Endothelial cell of umbilical vein (primary cell): ENCODE measurements at regions not wholly inside any gene's neighbourhood (a gene's known extent, or its start where the extent isn't known, plus 50 kb on each side); places are given as distances from the start of the nearest gene placed in this dataset.

Experiments
- EZH2 ChIP-seq: IDR thresholded peaks from 2 replicates; pipeline ENCODE4 v1.6.1; 2012; ENCODE audit warnings: borderline replicate concordance, low read depth, mild to moderate bottlenecking, moderate library complexity, low read length, inconsistent platforms; ENCODE audit not compliant: severe bottlenecking
- JUN ChIP-seq: IDR thresholded peaks from 2 replicates; pipeline ENCODE4 v1.6.1; 2011; ENCODE audit warnings: borderline replicate concordance, low read depth; ENCODE audit not compliant: insufficient read length, insufficient read depth
- MYC ChIP-seq: IDR thresholded peaks from one replicate; pipeline ENCODE4 v1.6.1; 2011; ENCODE audit warnings: mild to moderate bottlenecking, low read depth, low read length
- POLR2A ChIP-seq: IDR thresholded peaks from 2 replicates; pipeline ENCODE4 v1.6.1; 2012; ENCODE audit warnings: low read depth, mild to moderate bottlenecking, control low read depth, low read length
- POLR2AphosphoS5 ChIP-seq: IDR thresholded peaks from 2 replicates; pipeline ENCODE4 v1.6.1; 2012; ENCODE audit warnings: low read depth, mild to moderate bottlenecking, control low read depth, low read length, moderate library complexity; ENCODE audit not compliant: insufficient read depth
- TF ChIP-seq, protein P1 (sequence below), 2 donors: IDR thresholded peaks; 1 replicate in 1 of 2; 2 replicates in 1 of 2; pipeline ENCODE4 v1.5.1; 2011; ENCODE audit warnings: low read length in 2 of 2, mild to moderate bottlenecking in 2 of 2, moderate library complexity in 2 of 2, control low read depth in 1 of 2, inconsistent platforms in 1 of 2, low read depth in 1 of 2; ENCODE audit not compliant: insufficient read depth in 1 of 2; ENCODE audit errors: extremely low read depth in 1 of 2

DNA sequence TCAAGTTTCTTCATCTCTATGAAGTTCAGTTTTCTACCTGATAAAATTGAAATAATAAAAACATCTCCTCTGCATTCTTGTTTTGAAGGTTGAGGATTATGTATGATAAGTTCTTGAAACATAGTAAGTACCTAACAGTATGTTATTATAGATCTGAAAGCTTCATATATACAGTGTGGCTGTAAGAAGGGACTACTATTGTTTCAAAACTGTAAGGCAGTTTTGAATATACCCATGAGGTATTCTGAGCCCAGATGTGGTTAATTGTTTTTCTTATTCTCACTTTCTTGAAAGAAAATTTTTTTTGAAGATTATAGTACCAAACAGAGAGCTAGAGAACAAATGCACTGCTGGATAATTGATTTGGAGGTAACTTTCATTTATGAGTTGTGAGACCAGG lies 383.2 kb downstream of the CHSY3 start:
- TF ChIP-seq, protein P1, sequence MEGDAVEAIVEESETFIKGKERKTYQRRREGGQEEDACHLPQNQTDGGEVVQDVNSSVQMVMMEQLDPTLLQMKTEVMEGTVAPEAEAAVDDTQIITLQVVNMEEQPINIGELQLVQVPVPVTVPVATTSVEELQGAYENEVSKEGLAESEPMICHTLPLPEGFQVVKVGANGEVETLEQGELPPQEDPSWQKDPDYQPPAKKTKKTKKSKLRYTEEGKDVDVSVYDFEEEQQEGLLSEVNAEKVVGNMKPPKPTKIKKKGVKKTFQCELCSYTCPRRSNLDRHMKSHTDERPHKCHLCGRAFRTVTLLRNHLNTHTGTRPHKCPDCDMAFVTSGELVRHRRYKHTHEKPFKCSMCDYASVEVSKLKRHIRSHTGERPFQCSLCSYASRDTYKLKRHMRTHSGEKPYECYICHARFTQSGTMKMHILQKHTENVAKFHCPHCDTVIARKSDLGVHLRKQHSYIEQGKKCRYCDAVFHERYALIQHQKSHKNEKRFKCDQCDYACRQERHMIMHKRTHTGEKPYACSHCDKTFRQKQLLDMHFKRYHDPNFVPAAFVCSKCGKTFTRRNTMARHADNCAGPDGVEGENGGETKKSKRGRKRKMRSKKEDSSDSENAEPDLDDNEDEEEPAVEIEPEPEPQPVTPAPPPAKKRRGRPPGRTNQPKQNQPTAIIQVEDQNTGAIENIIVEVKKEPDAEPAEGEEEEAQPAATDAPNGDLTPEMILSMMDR (IDR thresholded peaks at IDR 0.05; ENCODE audit: extremely low read depth in 1 of 2, insufficient read depth in 1 of 2, low read depth in 1 of 2, low read length in 2 of 2): no peak
- TF ChIP-seq POLR2A (no peak), EZH2 (no peak), MYC (no peak), JUN (no peak), POLR2AphosphoS5 (no peak)
